HG02642 (cell line): ENCODE measurements at regions not wholly inside any gene's neighbourhood (a gene's known extent, or its start where the extent isn't known, plus 50 kb on each side); places are given as distances from the start of the nearest gene placed in this dataset.

ENCODE experiments used
- ATAC-seq: cut with Tn5 transposase; IDR thresholded peaks from one replicate; pipeline ENCODE4 v1.9.1; 2021; ENCODE audit warnings: mild to moderate bottlenecking; ENCODE audit not compliant: unreplicated experiment, poor library complexity

GRCh38 chr6:132933090-132933489 is 118.7 kb downstream of the RPS12 start:
- ATAC-seq: no peak

- ATAC-seq: no peak
These were observed 120.1 kb downstream of the RPS12 start for GRCh38 chr6:132934496-132934895.

GRCh38 chr6:132936646-132937045 is 122.3 kb downstream of the RPS12 start:
- ATAC-seq: no peak

GRCh38 chr6:132937466-132937906 is 123.1 kb downstream of the RPS12 start:
- ATAC-seq: no peak

- no peak for ATAC-seq
These were observed 134.5 kb downstream of the RPS12 start for GRCh38 chr6:132948889-132949288.

- no peak for ATAC-seq
These were observed 136.2 kb downstream of the RPS12 start for GRCh38 chr6:132950566-132950965.

- no peak for ATAC-seq
These were observed 137.9 kb downstream of the RPS12 start for GRCh38 chr6:132952031-132952867.

- no peak for ATAC-seq
These were observed 138.6 kb downstream of the RPS12 start for GRCh38 chr6:132952986-132953385.

- ATAC-seq: no peak
These were observed 139.9 kb downstream of the RPS12 start for GRCh38 chr6:132954222-132954621.

GRCh38 chr6:132954936-132955335 is 140.6 kb downstream of the RPS12 start:
- no peak for ATAC-seq

GRCh38 chr6:132959639-132960326 is 145.4 kb downstream of the RPS12 start:
- ATAC-seq: no peak

- no peak for ATAC-seq
These were observed 146.4 kb downstream of the RPS12 start for GRCh38 chr6:132960720-132961119.

- no peak for ATAC-seq
These were observed 146.8 kb downstream of the RPS12 start for GRCh38 chr6:132961122-132961521.

GRCh38 chr6:132961610-132962009 is 147.2 kb downstream of the RPS12 start:
- no peak for ATAC-seq

- ATAC-seq: peak; percentile 88
These were observed 148.8 kb downstream of the RPS12 start for GRCh38 chr6:132962936-132963868.

GRCh38 chr6:132964101-132964867 is 149.9 kb downstream of the RPS12 start:
- no peak for ATAC-seq

- ATAC-seq: no peak
These were observed 150.6 kb downstream of the RPS12 start for GRCh38 chr6:132964868-132965382.

- no peak for ATAC-seq
These were observed 153.5 kb downstream of the RPS12 start for GRCh38 chr6:132967871-132968270.

- no peak for ATAC-seq
These were observed 154.1 kb downstream of the RPS12 start for GRCh38 chr6:132968419-132968950.
